ENCODE measurements at regions not wholly inside any gene's neighbourhood (a gene's known extent, or its start where the extent isn't known, plus 50 kb on each side); places are given as distances from the start of the nearest gene placed in this dataset.

GRCh38 chrX:88425739-88426138, 321.3 kb upstream of the CPXCR1 start:
- Mint-ChIP-seq H3K4me1 (peaks cover 3% of the 10 kb centered on the region; the same call in 1 of the 2 replicates), H3K4me3 (no peak overlapping the region), H3K36me3 (no peaks in the 10 kb centered on the region), H3K27ac (no peak overlapping the region), H3K27me3 (ENCODE audit: low read depth) (no peaks in the 10 kb centered on the region), H3K9me3 (no peaks in the 10 kb centered on the region; the same call in 1 of the 2 replicates)
- POLR2A ChIA-PET, result no interaction called here
- DNase-seq (ENCODE audit: low spot score) (no peak), ATAC-seq (no peak)
- CTCF ChIA-PET, result no interaction called here
- TF ChIP-seq GRHL2 (CRISPR knock-in tag; IDR thresholded peaks at IDR 0.05; ENCODE audit: insufficient replicate concordance, severe bottlenecking) (no peak), RELA (CRISPR knock-in tag; IDR thresholded peaks at IDR 0.05; ENCODE audit: borderline replicate concordance) (no peak), GABPB1 (CRISPR knock-in tag; IDR thresholded peaks at IDR 0.05) (no peak), NR3C1 (CRISPR knock-in tag; conservative IDR thresholded peaks at IDR 0.05; ENCODE audit: low read depth) (no peak), USF1 (CRISPR knock-in tag; IDR thresholded peaks at IDR 0.05) (no peak), ZNF671 (CRISPR knock-in tag; IDR thresholded peaks at IDR 0.05) (no peak), E2F5 (CRISPR knock-in tag; IDR thresholded peaks at IDR 0.05) (no peak), ELF4 (CRISPR knock-in tag; IDR thresholded peaks at IDR 0.05; ENCODE audit: low read depth) (no peak), HMGA2 (CRISPR knock-in tag; IDR thresholded peaks at IDR 0.05) (no peak), MXD4 (CRISPR knock-in tag; IDR thresholded peaks at IDR 0.05; ENCODE audit: borderline replicate concordance) (no peak), CDX4 (CRISPR knock-in tag; IDR thresholded peaks at IDR 0.05; ENCODE audit: borderline replicate concordance) (no peak), CTCF (IDR thresholded peaks at IDR 0.05) (no peak), IRF2 (CRISPR knock-in tag; IDR thresholded peaks at IDR 0.05; ENCODE audit: borderline replicate concordance, low read depth) (no peak), ZNF423 (CRISPR knock-in tag; IDR thresholded peaks at IDR 0.05) (no peak), RORB (CRISPR knock-in tag; IDR thresholded peaks at IDR 0.05) (no peak), E2F1 (CRISPR knock-in tag; IDR thresholded peaks at IDR 0.05) (no peak), FOXP1 (CRISPR knock-in tag; IDR thresholded peaks at IDR 0.05; ENCODE audit: borderline replicate concordance) (no peak), ZSCAN18 (CRISPR knock-in tag; IDR thresholded peaks at IDR 0.05) (no peak), JUN (CRISPR knock-in tag; IDR thresholded peaks at IDR 0.05) (no peak)

GRCh38 chrX:88437563-88437962, 309.5 kb upstream of the CPXCR1 start:
- ChIA-PET CTCF (no interaction called here), POLR2A (no interaction called here)
- ATAC-seq (no peak), DNase-seq (ENCODE audit: low spot score) (no peak)
- H3K27me3 Mint-ChIP-seq (ENCODE audit: low read depth), result no peaks in the 10 kb centered on the region
- no peaks in the 10 kb centered on the region for H3K4me1 Mint-ChIP-seq
- no peak overlapping the region for H3K27ac Mint-ChIP-seq
- H3K36me3 Mint-ChIP-seq, result no peaks in the 10 kb centered on the region; the same call in 1 of the 2 replicates
- no peak overlapping the region for H3K4me3 Mint-ChIP-seq
- peaks cover 20% of the 10 kb centered on the region for H3K9me3 Mint-ChIP-seq
- TF ChIP-seq CREM (CRISPR knock-in tag; IDR thresholded peaks at IDR 0.05) (no peak), TEAD4 (CRISPR knock-in tag; IDR thresholded peaks at IDR 0.05) (no peak), SMAD3 (CRISPR knock-in tag; IDR thresholded peaks at IDR 0.05; ENCODE audit: borderline replicate concordance) (no peak), GABPB1 (CRISPR knock-in tag; IDR thresholded peaks at IDR 0.05) (no peak), MAX (CRISPR knock-in tag; IDR thresholded peaks at IDR 0.05) (no peak), ZNF281 (CRISPR knock-in tag; IDR thresholded peaks at IDR 0.05) (no peak), E2F5 (CRISPR knock-in tag; IDR thresholded peaks at IDR 0.05) (no peak), HMGA2 (CRISPR knock-in tag; IDR thresholded peaks at IDR 0.05) (no peak)

Measured in WTC11 (cell line).